A673 (cell line): ENCODE measurements at regions not wholly inside any gene's neighbourhood (a gene's known extent, or its start where the extent isn't known, plus 50 kb on each side); places are given as distances from the start of the nearest gene placed in this dataset.

Source experiments
- BruUV-seq: library from RNA; stranded (reverse); fragments of 400-500 nt; replicated peaks from 2 replicates; lab custom pipeline; 2021; lab: Mats Ljungman, UMichigan
- CTCF ChIA-PET: fragments of 300-600 bp; sonication (Branson Sonifier 250); formaldehyde crosslinking; loops from one replicate; lab custom pipeline; 2022; ENCODE audit warnings: antibody characterized with exemption; lab: Charles Lee
- POLR2A ChIA-PET: fragments of 300-600 bp; sonication (Branson Sonifier 250); formaldehyde crosslinking; loops from one replicate; lab custom pipeline; 2022; ENCODE audit warnings: antibody characterized with exemption; ENCODE audit not compliant: low non-redundant PET; lab: Charles Lee
- DNase-seq: peaks from one replicate; pipeline ENCODE4 v3.0.0-alpha.2; 2015; ENCODE audit warnings: low spot score
- H3K27ac ChIP-seq: fragments of 200-600 bp; sonication (generic); 2 replicates; pipeline ENCODE4 v1.5.1; 2016; ENCODE audit warnings: mixed run types, low read depth, mild to moderate bottlenecking, mixed read lengths, antibody characterized with exemption, low read length; ENCODE audit not compliant: poor library complexity, severe bottlenecking
- H3K27me3 ChIP-seq: fragments of 200-600 bp; sonication (generic); replicated peaks from 2 replicates; pipeline ENCODE4 v1.6.1; 2017; ENCODE audit warnings: mixed run types, low read depth, mild to moderate bottlenecking, mixed read lengths, antibody characterized with exemption, low read length; ENCODE audit not compliant: insufficient read depth, poor library complexity
- H3K36me3 ChIP-seq: fragments of 200-600 bp; sonication (generic); 2 replicates; pipeline ENCODE4 v1.6.1; 2016; ENCODE audit warnings: mixed run types, mild to moderate bottlenecking, mixed read lengths, antibody characterized with exemption, low read length; ENCODE audit not compliant: insufficient read depth, poor library complexity, severe bottlenecking
- H3K4me1 ChIP-seq: fragments of 200-600 bp; sonication (generic); 2 replicates; pipeline ENCODE4 v1.6.1; 2017; ENCODE audit warnings: mixed run types, mild to moderate bottlenecking, mixed read lengths, antibody characterized with exemption, low read length; ENCODE audit not compliant: insufficient read depth, poor library complexity, severe bottlenecking
- H3K4me3 ChIP-seq: fragments of 200-600 bp; sonication (generic); 2 replicates; pipeline ENCODE4 v1.5.1; 2016; ENCODE audit warnings: low read depth, mixed run types, mild to moderate bottlenecking, mixed read lengths, low read length; ENCODE audit not compliant: poor library complexity, severe bottlenecking
- H3K9me3 ChIP-seq: fragments of 200-600 bp; sonication (generic); 2 replicates; pipeline ENCODE4 v1.6.1; 2016; ENCODE audit warnings: mixed run types, low read depth, mild to moderate bottlenecking, mixed read lengths, antibody characterized with exemption, low read length; ENCODE audit not compliant: poor library complexity, severe bottlenecking
- EZH2 ChIP-seq: fragments of 200-600 bp; sonication (generic); IDR thresholded peaks from 2 replicates; pipeline ENCODE4 v1.6.1; 2017; ENCODE audit warnings: borderline replicate concordance, low read depth, mild to moderate bottlenecking, mixed read lengths, antibody characterized with exemption, low read length; ENCODE audit not compliant: poor library complexity, severe bottlenecking
- intact Hi-C: fragments of 100-400 bp; cut with micrococcal nuclease; formaldehyde crosslinking; loops from one replicate; pipeline ENCODE4 v1.10.0; 2022; ENCODE audit not compliant: unreplicated experiment
- TF ChIP-seq, protein P1 (sequence below): fragments of 300-800, 200-600 bp; sonication (generic); conservative IDR thresholded peaks from 2 replicates; pipeline ENCODE4 v1.5.1; 2017; ENCODE audit warnings: low read depth, mild to moderate bottlenecking, antibody characterized with exemption, low read length, moderate library complexity, mixed read lengths

- no peak for DNase-seq
- Histone ChIP-seq H3K4me3 (no peak overlapping the region), H3K27me3 (no peaks in the 10 kb centered on the region), H3K36me3 (no peaks in the 10 kb centered on the region), H3K4me1 (peaks cover 37% of the 10 kb centered on the region), H3K27ac (no peak overlapping the region), H3K9me3 (no peaks in the 10 kb centered on the region)
- no TSS peak for BruUV-seq
- intact Hi-C loops: loop anchor here (2.0 kb wide), 1 partner anchor 277 kb away; no protein-coding TSS in a partner anchor
- ChIA-PET CTCF (no interaction called here), POLR2A (no interaction called here)
- no peak for TF ChIP-seq EZH2
- TF ChIP-seq, protein P1, sequence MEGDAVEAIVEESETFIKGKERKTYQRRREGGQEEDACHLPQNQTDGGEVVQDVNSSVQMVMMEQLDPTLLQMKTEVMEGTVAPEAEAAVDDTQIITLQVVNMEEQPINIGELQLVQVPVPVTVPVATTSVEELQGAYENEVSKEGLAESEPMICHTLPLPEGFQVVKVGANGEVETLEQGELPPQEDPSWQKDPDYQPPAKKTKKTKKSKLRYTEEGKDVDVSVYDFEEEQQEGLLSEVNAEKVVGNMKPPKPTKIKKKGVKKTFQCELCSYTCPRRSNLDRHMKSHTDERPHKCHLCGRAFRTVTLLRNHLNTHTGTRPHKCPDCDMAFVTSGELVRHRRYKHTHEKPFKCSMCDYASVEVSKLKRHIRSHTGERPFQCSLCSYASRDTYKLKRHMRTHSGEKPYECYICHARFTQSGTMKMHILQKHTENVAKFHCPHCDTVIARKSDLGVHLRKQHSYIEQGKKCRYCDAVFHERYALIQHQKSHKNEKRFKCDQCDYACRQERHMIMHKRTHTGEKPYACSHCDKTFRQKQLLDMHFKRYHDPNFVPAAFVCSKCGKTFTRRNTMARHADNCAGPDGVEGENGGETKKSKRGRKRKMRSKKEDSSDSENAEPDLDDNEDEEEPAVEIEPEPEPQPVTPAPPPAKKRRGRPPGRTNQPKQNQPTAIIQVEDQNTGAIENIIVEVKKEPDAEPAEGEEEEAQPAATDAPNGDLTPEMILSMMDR: no peak
These were observed 562.2 kb upstream of the NOX3 start for GRCh38 chr6:156017838-156018237.

GRCh38 chr6:156016186-156016976 lies 560.7 kb upstream of the NOX3 start:
- ChIA-PET POLR2A (no interaction called here), CTCF (interaction anchor here (0.6 kb wide), 1 partner anchor 14 kb away, joined by 4 read pairs; no protein-coding TSS in a partner anchor)
- no peak overlapping the region for H3K4me3 ChIP-seq
- no peaks in the 10 kb centered on the region for H3K36me3 ChIP-seq
- peak; percentile 76 for DNase-seq
- H3K27me3 ChIP-seq: no peaks in the 10 kb centered on the region
- no peaks in the 10 kb centered on the region for H3K9me3 ChIP-seq
- H3K27ac ChIP-seq: peak overlapping the region; percentile 66
- H3K4me1 ChIP-seq: peaks cover 38% of the 10 kb centered on the region
- intact Hi-C loops: loop anchor here (2.0 kb wide), 1 partner anchor 276 kb away; no protein-coding TSS in a partner anchor
- TF ChIP-seq, protein P1: no peak
- TF ChIP-seq EZH2: no peak
- BruUV-seq: no TSS peak

GRCh38 chr6:156013155-156013554 lies 557.5 kb upstream of the NOX3 start:
- POLR2A ChIA-PET: no interaction called here
- intact Hi-C loops: no loop called here
- Histone ChIP-seq H3K9me3 (no peaks in the 10 kb centered on the region), H3K27me3 (no peaks in the 10 kb centered on the region), H3K36me3 (no peaks in the 10 kb centered on the region), H3K4me3 (no peak overlapping the region), H3K27ac (peak overlapping the region; percentile 65), H3K4me1 (peaks cover 38% of the 10 kb centered on the region)
- TF ChIP-seq EZH2: no peak
- TF ChIP-seq, protein P1: no peak
- peak; percentile 72 for DNase-seq
- CTCF ChIA-PET: no interaction called here
- no TSS peak for BruUV-seq
